GM03348 (cell line): ENCODE measurements at regions not wholly inside any gene's neighbourhood (a gene's known extent, or its start where the extent isn't known, plus 50 kb on each side); places are given as distances from the start of the nearest gene placed in this dataset.

Experiments
- DNase-seq: peaks from one replicate; pipeline ENCODE4 v3.0.0; 2012; ENCODE audit warnings: low spot score

DNA sequence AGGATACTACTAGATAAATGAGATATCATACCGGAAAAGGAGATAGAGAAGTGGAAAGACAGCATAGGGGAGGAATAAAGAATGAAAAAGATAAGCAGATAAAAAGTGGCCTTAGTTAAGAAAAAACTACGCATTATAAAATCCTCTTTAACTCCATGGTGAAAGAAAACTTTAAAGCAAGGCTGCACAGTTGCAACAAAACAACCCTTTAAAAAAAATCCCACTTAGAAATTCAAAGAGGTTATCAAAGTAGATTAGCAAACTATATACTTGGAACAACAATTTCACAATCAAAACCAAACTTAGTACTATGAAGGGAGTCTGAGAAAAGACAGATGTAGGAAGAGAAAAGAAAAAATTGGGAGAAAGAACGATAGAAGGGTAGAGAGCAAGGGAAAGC lies 133.4 kb upstream of the OSR1 start:
- no peak for DNase-seq

DNA sequence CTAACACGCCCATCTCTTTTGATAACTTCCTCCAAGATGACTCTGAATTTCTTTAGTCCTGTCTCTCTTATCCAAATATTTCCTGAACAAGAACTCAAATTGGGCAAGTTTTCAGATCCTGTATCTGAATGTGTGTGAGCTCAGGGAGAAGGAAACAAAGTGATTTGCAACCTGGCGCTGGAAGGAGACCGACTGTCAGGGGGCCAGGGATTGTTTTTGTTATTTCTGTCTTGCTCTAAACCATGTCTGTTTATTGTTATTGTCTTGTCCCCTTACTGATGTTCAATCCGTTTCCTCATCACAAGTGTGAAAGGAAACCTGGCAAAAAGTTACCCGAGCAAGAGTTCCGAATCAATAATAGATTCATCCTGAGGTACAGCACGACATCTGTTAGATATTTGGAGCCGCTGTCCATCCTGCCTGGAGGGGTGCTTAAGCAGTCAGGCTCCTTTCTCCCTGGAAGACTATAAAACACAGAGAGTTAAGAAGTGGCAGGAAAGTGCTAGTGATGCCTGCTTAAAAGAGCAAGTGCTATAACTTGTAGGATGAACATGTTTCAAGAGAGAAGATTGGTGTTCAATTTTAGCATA lies 132.5 kb upstream of the OSR1 start:
- DNase-seq = no peak

DNA sequence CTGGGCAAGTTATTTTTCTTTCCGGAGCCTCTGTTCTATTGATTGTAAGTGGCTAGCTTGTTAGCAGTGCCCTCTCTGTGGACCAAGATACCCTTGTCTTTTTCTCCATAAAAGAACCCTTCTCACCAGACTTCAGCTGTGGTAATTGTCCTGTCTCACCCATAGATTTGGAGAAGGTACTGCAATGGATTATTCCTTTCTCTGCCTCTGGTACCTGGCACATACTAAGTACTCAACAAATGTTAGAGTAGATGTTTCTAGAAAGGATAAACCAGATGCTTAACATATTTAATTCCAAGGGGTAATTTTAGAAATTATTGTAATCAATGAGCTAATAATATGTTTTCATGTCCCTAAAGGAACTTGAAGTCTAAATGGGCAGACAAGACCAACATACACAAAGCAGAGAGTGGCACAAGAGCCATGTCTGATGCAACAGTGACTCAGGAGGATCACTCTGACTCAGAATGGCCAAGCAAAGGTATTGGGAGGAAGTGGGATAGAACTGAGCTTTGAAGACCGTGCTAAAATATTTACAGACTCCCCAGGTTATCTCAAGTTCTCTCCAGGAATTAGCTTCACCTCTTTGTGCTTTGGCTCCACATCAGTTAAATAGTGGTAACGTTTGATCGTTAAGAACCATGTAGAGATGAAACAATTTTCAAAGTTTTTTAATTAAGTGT lies 129.7 kb upstream of the OSR1 start:
- DNase-seq = peak; percentile 19

DNA sequence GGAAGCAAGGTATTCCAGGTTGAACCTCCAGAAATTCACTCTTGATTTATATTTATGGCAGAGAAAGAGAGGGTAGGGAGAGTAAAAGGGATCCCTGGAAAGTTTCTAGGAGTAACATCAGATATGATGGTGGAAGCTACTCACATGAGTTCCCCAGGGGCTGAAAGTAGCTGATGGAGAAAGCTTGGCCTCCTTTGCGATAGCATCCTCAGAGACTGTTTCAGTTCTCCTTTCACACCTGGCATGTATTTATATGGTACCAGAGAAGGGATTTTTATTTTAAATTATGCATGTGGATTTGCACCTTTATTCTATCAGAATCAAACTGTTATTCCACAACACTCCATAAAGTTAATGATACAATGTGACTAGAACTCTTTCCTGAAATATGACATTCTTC lies 126.3 kb upstream of the OSR1 start:
- DNase-seq = no peak

DNA sequence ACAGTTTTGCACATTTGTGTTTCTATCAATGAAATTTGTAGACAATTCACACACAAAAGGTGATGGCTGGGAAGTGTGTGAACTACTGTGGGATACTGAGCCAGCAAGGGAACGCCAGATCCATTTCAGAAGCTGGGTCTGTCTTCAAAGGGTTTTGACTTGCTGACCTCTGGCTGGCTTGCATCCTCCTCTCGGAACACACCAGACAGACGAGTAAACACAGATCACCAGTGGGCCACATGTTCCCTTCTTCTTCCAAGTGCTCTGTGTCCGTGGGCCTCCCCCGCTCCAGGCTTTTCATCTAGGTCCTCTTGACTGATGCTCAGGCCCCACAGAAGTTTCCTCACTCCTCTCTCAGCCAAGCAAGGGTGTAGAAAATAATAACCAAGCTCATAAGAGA lies 122.2 kb upstream of the OSR1 start:
- DNase-seq = no peak

DNA sequence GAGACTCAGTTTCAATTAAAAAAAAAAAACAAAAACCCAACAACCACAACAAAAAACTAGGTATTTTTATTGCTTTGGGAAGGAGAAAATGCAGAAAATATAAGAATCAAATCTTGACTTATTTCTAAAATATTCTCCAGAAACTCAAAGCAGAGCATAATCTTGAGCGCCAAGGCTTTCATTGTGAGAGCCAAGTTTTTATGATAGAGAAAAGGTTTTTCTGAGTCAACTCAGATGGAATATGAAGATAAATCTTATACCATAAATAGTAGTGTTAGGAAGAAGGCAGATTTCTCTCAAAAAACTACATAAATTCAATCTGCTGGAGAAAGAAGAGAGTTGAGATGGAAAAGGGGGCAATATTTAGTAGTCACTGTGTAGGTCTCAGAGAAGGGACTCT lies 121.2 kb upstream of the OSR1 start:
- no peak for DNase-seq

DNA sequence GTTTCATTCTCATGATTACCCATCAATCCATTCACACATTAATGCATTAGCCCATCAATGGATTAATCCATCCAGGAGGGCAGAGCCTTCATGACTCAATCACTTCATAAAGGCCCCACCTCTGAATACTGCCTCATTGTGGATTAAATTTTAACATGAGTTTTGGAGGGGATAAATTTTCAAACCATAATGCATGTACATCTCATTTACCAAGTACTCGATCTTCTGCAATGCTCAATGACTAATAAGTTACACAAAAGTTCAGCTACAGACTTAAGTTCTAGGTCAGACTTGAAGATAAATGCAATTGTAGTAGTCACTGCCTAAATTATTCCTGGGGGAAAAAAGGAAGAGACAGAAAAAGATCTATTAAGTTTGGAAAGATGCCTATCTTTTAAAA lies 120.0 kb upstream of the OSR1 start:
- no peak for DNase-seq

DNA sequence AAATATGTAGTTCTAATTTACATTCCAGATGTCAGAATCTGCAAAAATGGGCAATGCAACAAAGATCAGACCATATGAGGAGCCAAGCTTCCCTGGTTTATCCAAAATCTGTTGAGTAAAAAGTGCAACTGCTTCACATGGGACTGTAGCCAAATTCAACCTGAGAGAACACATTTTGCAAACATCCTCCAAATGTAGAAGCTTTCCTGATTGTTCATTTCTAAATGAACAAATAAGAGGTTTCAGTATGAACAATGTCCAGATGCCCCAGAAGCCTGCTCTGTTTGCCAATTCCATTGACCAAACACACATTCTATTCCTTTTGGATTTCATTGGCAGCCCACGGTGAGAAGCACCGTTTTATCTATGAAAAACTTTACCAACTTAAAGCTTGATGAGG lies 117.9 kb upstream of the OSR1 start:
- DNase-seq = no peak

DNA sequence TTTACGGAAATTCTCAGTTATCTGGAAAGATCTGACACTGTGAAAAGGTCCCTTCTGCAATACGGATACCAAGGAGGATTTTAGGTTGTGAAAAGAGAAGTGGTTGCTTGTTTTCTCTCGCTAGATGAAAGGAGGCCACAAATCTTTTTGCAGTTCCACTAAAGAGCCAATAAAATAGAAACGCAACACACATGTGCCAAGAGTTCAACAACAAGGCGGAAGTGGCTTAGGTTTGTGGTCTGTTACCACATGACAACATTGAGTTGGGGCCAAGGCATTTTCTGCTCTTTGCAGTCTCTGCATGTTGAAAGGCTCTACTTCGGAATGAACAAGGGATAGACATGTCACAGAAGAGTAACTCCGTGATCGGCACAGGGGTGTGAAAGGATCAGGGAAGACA lies 115.7 kb upstream of the OSR1 start:
- DNase-seq = peak; percentile 57

DNA sequence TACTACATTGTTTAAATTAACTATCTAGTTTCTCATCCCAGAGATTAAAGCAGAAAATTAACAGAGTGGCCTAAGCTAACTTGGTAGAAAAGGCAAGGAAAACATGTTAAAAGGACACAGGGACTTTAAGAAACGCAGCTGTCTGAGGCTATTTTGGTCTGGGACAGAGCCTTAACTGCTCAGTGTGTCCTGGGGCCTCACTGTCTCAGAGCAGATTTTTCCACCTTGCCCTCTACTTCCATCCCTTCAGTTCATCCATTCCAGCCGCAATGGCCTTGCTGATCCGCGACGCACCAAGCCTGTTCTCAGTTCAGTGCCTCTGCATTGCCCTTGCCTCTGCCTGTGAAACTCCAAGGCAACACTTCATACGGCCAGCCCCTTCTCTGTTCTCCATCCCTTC lies 114.9 kb upstream of the OSR1 start:
- DNase-seq = no peak

DNA sequence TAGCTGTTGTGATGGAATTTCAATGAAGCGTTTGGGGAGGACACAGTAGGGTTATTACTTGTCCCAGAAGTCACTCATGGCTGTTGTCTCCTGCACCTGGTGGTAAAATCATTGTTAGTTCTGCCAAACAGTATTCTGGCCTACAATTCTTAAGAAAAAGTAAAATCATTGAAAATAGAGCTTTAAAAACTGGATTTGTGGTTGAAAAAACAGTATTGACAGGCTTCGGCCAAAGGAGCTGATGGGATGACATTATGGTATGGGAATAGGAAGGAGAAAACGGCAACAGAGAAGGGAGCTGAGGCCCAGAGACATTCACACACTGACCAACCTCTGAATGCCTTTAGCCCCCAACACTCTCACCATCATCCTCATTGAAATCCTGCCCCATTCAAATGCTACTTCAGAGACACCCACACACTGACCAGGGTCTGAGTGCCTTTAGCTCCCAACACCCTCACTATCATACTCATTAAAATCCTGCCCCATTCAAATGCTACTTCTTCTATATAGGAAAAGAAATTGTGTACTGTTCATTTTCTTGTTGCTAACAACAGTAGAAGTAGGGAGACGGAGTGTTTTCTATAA lies 114.1 kb upstream of the OSR1 start:
- no peak for DNase-seq

DNA sequence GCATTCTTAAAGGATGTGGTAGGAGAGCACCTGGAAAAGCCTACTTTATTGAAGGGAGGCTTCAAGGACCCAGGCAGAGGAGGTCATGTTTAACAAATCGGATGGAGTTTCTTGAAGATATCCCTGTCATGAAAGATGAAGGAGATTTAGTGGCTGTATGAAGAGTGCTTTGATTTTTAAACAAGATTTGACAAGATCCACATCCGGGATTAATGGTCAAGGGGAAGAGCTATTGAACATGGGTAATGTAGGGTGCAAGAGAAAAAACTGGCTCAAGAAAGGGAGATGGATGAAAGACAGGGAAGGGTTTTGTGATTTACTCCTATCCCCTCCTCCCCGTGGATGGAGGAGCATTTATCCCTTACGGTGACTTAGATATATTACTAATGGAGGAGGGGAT lies 113.1 kb upstream of the OSR1 start:
- DNase-seq = no peak

DNA sequence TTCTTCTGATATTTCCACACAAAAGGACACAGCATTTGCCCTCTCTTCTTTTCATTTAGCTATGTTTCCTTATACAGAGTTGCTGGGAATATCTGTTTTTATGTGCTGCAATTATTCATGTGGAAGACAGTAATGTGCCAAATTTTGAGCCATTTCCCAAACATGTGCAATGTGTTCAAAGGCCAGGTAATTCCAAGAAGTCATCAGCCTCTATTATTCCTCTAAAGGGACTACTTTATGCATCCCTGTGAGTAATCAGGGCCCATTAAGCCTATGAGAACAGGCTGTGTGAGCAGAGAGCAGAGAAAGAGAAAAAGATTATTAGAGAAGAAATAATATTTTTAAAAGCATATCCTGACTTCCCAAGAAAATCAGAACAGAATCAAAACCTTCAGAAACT lies 107.6 kb upstream of the OSR1 start:
- no peak for DNase-seq

DNA sequence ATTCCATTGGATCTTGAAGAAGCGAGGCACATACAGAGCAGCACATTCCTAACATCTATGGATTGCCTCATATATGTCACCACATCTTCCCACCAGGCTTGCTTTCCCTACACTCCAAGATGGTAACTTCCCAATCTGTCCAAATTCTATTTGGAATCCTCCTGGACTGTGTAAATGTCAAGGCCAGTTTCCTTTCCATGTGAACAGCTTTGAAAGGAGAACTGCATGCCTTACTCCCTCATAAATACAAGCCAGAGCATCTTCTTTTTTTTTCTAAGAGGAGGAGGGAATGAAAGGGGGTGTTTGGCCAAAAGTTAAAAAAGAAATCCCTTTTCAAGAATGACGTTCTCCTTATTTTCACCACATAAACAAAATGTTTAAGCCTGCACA lies 103.8 kb upstream of the OSR1 start:
- DNase-seq = no peak

DNA sequence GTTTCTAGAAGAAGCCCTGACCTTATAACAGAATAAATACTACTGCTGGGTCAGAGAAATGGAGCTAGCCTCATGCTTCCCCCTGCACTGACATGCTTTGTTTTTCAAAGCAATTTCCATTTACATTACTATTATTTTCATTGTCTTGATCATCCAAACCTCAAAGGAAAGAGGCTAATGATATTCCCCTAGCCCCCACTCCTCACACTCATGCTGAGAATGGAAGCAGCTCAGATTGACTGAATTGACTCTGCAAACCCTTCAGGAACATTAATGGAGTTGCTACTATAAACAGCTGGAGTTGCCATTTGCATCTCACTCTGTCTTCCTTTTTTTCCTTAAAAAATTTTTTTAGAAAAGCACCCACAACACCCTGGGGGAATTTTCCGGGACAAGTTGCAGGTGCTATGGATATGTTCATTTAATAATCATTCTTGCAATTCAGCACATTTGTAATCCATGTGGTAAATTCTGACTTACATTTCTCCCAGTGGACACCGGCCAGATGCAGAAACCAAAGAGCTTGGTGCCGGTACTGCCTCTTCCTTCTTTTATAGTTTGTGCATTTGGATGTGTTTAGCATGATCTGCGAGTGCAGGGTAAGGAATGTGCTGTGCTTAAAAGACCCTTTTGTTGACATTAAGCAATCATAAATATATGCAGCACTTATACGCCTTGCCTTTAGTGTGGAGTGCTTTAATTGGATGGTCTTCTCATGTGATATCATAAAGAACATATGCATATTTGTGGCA lies 103.3 kb upstream of the OSR1 start:
- DNase-seq = no peak

DNA sequence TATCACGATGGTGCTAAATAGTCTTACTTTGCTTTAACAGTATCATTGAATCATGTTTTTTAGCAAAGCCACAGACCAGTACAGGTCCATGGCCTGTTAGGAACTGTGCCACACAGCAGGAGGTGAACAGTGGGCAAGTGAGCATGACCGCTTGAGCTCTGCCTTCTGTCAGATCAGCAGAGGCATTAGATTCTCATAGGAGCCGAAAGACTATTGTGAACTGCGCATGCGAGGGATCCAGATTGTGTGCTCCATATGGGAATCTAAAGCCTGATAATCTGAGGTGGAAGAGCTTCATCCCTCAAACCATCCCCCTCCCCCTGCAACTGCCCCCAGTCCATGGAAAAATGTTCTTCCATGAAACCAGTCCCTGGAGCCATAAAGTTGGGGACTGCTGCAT lies 102.3 kb upstream of the OSR1 start:
- DNase-seq = no peak

DNA sequence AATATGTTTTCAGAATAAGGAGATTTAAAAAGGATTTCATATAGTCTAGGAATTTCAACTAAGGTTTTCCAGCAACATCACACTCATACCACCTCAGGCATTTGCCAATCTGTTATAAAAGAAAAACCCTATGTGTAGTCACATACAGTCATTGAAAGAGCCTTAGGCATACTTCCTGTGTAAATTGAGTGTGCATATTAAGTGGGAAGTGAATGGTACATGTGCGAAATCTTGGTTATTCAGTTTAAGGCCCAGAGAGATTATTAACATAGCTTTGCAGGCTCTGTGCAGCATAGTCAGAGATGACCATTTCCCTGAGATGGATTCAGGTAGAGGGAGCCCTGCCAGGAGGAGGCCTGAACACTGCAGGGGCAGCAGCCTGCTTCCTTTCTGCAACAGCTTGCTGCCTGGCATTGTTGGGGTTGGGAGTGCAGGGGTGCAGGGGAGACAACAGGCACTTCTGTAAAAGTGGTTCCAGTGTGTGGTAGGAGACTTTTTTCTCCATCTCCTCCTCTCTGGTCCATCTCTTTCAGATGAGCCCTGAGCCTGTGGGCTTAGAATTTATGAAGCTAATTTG lies 100.1 kb upstream of the OSR1 start:
- no peak for DNase-seq

DNA sequence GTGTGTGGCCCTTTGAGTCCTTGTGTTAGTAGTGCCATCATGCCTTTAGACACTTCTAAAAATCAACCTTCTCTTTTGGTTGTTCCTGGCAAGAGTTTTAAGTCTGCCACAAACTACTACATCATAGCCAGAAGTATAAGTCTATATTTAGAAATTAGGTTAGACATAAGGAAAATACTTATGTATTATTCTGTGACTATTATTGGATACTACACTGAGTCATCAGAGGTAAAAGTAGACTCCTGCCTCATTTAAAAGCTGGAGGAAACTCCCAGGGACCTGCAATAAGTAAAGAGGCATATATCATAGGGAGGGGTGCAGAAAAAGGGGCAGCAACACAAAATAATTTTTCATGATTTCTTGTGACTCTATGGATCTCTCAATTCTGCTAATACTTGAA lies 99.4 kb upstream of the OSR1 start:
- no peak for DNase-seq

DNA sequence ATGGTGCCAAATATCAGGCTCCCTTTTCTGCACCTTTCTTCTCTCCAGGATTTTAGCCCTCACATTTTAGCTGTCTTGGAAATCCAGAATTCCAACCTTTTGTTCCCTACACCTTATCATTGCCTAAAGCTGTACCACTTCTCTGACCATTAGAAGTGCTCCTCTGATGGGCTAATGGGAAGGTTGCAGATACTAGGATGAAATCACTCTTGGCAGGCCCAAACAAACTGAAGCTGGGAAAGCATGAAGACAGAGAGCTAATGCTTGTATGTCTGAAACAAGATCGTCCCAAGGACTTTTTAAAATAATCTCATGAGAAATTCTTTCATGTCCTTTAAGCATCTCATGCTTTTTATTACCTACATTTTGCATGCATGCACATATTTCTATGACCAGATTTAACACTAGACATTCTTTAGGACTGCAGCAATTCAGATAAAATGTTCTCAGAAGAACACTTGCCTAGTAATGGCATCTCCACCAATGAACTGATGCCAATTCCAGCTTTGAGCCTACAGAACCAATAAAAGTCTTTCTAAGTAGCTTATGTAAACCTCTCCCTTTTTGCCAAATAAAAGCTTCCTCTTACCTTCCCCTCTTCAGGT lies 98.4 kb upstream of the OSR1 start:
- DNase-seq = no peak

DNA sequence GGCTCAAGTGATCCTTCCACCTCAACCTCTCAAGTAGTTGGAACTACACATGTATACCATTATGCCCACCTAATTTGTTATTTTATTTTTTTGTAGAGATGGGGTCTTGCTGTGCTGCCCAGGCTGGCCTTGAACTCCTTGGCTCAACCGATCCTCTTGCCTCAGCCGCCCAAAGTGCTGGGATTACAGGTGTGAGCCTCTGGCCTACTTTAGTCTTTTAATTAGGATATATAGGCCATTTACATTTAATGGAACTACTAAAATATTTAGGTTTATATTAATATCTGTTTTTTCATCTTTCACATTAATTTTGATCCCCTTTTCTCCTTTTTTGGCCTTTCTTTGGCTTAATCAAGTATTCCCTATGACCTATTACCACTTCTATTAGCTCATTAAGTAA lies 95.7 kb upstream of the OSR1 start:
- no peak for DNase-seq

DNA sequence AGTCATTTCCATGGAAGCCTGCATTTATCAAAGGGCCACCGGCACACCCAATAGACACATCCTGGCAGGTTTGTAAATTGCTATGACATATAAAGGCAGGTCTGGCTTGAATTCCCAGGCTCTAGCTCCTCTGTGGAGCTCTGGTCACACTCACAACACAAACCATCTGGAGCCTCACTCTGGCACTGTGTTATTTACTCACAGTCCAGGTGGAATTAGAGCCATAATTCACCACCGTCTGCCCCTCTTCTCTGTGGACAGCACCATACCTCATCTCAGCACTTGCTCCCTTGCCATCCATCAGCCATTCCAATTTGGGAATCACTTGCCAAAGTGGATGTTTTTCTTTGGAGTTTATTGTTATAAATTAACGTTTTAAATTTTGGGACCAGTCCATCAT lies 84.3 kb upstream of the OSR1 start:
- no peak for DNase-seq

DNA sequence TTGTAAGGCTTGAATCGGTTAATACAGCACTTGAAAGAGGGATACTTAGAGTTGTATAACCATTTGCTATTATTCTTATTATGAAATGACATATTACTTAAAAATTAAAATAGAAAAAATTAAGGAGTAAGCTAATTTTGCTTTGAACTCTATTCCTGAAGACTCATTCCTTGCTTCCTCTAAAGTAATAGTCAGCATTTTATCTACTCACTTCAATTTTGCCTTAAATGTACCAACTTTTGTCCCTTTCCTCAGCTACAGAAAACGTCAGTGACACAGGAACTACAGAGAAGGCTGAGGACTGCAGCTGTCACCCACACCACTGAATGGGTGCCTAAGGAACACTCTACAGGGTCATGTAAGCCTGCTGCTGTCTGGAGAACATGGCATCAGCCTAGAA lies 80.7 kb upstream of the OSR1 start:
- no peak for DNase-seq

DNA sequence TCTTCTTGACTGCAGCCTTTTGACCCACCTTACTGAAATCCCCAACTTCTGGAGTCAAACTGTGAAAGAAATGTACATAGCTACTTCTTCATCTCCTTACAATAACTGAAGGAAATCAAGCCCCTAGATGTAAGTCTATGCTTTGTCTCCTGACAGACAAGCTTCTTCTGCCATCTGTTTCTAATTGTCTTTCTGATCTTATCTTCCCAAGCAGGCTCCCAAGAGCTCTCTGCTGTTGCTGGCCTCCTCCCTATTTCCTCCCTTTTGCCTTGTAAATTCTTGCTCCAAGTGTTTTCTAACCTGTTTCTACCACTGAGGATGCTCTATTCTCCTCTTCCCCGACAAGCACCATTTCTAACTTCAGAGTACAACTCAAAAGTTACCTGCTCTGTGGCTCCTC lies 77.4 kb upstream of the OSR1 start:
- peak; percentile 51 for DNase-seq
